ENCODE measurements at regions not wholly inside any gene's neighbourhood (a gene's known extent, or its start where the extent isn't known, plus 50 kb on each side); places are given as distances from the start of the nearest gene placed in this dataset.
"Not testable (repeated sequence)": the region's sequence is repeated elsewhere in the genome, so short reads cannot be mapped to it uniquely, and the experiment has no call there.

- no peak for DNase-seq (ENCODE audit: low spot score)
These were observed 179.3 kb downstream of the ZC3H11B start for GRCh38 chr1:219433496-219434131.

DNA sequence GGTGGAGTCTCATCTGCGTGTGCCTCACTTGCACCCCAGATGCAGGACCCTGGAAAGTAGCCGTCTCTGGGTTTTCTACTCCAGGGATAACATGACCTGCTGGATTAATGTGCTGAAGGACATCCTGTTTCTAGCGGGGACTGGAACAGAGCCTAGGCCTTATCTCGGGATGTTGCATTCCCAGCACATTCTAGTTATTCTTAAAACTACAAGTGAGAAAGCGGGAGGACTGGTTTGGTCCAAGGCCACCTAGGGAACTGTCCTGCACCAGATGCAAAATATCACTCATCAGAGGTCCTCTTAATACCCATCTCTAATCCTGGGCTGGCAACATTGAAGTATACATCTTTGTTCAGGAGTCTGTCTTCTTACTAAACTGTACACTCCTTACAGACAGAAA lies 179.9 kb downstream of the ZC3H11B start:
- no peak for DNase-seq (ENCODE audit: low spot score)

DNA sequence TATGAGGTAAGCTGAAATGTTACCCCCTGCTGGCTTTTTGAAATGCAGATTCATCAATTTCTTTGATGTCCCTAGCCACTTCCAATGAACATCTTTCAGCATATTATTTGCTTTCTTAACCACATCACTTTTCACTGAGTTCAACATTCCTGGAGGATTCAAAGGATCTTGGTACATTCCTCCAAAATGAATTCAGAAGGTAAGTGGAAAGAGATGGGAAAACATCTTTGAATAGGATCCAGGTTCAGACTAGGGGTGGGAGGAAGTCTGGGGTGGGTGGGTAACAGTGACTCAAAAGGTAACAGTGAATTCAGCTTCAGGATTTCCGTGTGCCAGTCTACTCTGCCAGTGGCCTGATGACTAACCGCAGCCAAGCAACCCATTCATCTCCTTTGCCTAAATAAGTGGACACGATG lies 180.7 kb downstream of the ZC3H11B start:
- DNase-seq (ENCODE audit: low spot score) = peak; percentile 21

DNA sequence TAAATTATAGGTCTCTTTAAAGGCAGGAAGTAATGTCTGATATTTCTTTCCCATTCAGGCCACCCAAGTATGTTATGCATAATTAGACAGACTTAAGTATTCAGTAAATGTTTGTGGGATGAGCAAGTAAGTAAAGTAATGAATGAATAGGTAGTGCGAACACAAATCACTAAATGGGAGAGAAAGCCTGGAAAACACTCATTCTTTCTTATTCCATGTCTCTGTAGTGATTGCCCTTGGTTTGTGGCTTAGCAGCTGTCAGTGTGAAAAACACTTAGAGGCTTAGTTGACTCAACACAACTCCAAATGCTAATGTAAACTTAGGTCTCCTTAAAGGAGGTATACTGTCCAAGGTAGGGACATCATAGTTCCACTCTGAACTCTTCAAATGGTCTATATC lies 182.5 kb downstream of the ZC3H11B start:
- peak; percentile 33 for DNase-seq (ENCODE audit: low spot score)

GRCh38 chr1:219428651-219429050 lies 184.3 kb downstream of the ZC3H11B start:
- no peak for DNase-seq (ENCODE audit: low spot score)

GRCh38 chr1:219427989-219428388 lies 184.9 kb downstream of the ZC3H11B start:
- DNase-seq (ENCODE audit: low spot score) = no peak

DNA sequence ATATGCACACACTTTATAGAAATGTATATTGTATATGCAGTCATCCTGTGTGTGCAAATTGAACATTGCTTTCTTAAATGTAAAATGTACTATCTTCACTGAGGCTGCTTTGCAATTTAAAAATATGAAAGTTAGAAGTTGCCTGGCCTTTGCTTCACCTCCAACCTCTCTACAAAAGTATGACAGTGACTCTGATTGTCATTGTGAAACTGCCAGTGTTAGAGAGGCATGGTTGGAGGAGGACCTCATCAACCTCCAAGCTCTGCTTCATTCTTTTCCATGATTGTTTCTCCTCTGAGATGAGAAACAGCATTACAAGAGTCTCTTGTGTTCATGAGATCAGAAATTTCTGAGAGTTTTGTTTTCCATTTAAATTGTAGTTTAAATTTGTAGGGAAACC lies 185.5 kb downstream of the ZC3H11B start:
- no peak for DNase-seq (ENCODE audit: low spot score)

DNA sequence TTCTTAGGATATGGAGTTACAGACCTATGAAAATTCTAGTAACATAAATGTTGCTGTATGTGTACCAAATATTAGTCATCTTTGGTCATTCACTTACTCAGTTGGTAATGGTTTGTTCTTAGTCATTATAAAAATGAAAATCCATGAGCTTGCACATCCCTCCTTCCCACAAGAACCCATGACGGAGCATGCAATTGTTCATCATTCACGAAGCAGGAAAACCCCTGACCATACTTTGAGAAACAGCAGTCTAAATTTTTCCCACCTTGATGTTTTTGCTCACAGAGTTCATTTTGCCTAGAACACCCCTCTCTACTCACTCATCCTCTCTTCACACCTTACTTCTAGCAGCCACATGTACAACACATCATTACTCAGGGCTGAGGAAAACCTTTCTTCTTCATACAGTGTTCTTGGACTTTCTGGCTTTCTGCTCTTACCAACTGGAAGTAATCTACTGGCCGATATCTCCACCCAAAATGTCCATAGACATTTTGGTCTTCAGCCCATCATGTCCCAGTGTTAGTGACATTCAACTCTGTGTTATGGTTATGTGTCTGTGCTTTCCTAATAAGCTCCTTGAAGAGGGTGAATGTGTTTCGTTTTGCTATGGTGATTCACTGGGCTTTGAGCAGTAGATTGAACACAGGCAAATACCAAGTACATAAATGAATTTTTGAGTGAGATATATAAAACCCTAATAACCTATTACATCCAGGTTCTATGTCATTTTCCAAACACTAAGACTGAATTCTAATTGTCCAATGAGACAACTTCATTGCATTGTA lies 189.9 kb downstream of the ZC3H11B start:
- no peak for DNase-seq (ENCODE audit: low spot score)

- no peak for DNase-seq (ENCODE audit: low spot score)
These were observed 192.0 kb downstream of the ZC3H11B start for GRCh38 chr1:219420913-219421312.

- no peak for DNase-seq (ENCODE audit: low spot score)
These were observed 193.0 kb downstream of the ZC3H11B start for GRCh38 chr1:219419860-219420259.

DNA sequence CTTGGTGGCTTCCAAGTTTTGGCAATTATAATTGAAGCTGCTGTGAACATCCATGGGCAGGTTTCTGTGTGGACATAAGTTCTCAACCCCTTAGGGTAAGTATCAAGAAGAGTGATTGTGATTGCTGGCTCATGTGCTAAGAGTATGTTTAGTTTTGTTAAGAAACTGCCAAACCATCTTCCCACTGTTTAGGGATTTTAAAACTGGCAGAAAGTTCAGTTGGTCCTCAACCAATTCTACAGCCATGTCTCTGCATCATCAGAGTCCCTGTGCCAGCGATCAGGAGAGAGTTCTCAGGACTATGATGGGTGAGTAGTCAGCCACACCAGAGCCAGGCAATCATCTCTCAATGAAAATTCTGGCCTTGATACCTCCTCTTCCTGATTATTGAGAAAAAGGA lies 193.8 kb downstream of the ZC3H11B start:
- DNase-seq (ENCODE audit: low spot score) = no peak

DNA sequence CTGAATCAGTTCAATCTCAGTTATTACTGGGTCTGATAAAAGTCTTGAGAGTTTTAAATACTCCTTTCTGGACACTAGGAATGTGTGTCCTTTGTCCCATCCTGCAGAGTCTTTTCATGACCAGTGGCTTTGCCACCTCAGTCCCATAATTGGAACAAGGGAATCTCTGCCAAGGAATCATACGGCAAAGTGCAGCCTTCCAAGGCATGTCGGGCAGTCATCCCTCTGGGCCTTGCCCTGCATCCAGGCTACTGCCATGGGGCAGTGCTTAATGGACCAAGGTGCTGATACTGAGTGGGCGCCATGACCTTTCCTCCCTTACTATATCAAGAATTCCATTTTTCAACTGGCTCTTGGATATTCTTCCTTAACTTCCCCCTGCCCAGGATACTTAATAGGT lies 195.3 kb downstream of the ZC3H11B start:
- DNase-seq (ENCODE audit: low spot score) = no peak

DNA sequence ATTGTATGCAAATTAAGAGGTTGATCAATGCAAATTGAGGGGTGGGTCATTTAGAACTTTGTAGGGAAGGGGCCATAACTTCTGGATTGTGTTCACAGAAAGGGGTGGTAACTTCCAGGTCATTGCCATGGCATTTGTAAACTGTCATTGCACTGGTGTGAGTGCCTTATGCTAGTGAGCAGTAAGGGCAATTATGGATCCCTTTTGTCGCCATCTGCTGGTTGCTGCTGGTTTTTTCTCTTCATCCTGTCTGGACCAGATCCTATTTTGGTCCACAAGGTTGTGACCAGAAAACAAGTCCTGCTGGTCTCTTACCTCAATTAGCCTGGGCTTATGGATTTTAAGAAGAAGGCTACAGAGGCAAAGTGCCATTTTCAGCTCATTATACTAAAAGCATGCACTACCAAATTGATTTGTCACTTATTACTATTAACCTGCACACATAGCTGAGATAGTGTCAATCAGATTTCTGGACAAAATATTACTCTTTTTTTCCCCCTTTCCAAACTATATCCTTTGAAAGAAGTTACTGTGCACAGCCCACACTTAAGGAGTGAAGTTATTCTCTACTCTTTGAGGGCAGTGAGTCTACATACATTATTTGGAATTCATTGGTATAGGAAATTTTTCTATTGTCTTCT lies 196.2 kb downstream of the ZC3H11B start:
- peak; percentile 74 for DNase-seq (ENCODE audit: low spot score)

- DNase-seq (ENCODE audit: low spot score) = no peak
These were observed 197.0 kb downstream of the ZC3H11B start for GRCh38 chr1:219415915-219416314.

- DNase-seq (ENCODE audit: low spot score) = no peak
These were observed 197.5 kb downstream of the ZC3H11B start for GRCh38 chr1:219415433-219415832.

GRCh38 chr1:219414250-219414649 lies 198.7 kb downstream of the ZC3H11B start:
- DNase-seq (ENCODE audit: low spot score) = no peak

DNA sequence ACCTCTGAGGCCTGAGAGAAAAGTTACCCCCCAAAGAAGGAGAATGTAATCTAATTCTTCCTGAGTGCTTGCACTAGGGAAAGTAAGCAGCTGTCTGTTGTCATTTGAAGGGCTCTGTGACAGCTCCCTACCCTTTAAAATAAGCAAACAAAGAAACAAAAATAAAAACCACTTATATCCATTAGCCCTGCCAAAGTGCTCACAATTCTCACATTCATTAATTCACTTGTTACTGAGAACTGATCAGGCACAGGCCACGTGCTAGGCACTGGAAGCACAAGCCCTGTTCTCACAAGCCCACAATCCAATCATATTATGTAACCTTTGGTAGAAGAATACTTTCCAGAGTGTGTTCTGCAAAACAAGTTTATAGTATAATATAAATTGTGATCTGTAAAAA lies 199.4 kb downstream of the ZC3H11B start:
- no peak for DNase-seq (ENCODE audit: low spot score)

GRCh38 chr1:219412772-219413171 lies 200.1 kb downstream of the ZC3H11B start:
- DNase-seq (ENCODE audit: low spot score) = no peak

- DNase-seq (ENCODE audit: low spot score) = not testable (repeated sequence)
These were observed 202.2 kb downstream of the ZC3H11B start for GRCh38 chr1:219410721-219411120.

- DNase-seq (ENCODE audit: low spot score) = no peak
These were observed 207.2 kb downstream of the ZC3H11B start for GRCh38 chr1:219405531-219406331.

DNA sequence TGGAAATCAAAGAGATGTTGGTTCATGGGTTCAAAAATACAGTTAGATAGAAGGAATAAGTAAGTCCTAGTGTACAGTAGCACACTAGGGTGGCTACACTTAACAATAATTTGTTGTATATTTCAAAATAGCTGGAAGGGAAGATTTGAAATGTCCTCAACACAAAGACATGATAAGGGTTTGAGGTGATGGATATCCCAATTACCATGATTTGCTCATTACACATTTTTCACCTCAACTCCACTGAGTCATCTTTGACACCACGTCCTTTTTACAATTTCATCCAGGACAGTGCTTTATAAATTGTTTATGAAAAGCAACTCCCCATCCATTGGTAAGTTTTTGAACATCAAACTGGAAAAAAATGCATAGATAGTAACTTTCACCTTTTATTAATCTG lies 208.3 kb downstream of the ZC3H11B start:
- DNase-seq (ENCODE audit: low spot score) = no peak

DNA sequence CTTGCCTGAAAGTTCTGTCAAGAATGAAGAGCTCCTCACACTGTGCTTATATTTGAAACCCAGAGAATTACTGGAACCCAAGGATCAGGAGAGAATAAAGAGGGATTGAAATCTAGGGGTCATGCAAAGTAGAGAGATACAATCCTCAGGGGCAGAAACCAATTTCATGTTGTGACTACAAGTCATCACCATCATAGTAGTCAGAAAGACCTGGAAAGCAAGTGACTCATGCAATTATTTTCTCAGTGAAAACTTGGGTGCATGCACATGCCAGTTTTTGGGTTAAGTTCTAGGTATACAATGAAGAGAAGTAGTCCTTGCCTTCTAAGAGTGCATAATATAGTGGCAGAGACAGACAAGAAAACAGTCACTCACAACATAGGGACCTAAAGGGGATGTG lies 210.0 kb downstream of the ZC3H11B start:
- no peak for DNase-seq (ENCODE audit: low spot score)

Measured in A172 (cell line).